HG03135 (cell line): ENCODE measurements at regions not wholly inside any gene's neighbourhood (a gene's known extent, or its start where the extent isn't known, plus 50 kb on each side); places are given as distances from the start of the nearest gene placed in this dataset.

Source experiments
- ATAC-seq: cut with Tn5 transposase; IDR thresholded peaks from one replicate; pipeline ENCODE4 v1.9.1; 2021; ENCODE audit warnings: mild to moderate bottlenecking, moderate library complexity; ENCODE audit not compliant: unreplicated experiment

GRCh38 chr11:45366619-45367190, 80.6 kb upstream of the SYT13 start:
- ATAC-seq = no peak

- no peak for ATAC-seq
Observed at GRCh38 chr11:45365961-45366618, 79.9 kb upstream of the SYT13 start.

- ATAC-seq = no peak
Observed at GRCh38 chr11:45362636-45363035, 76.5 kb upstream of the SYT13 start.

- ATAC-seq = no peak
Observed at GRCh38 chr11:45361551-45361950, 75.4 kb upstream of the SYT13 start.

GRCh38 chr11:45355706-45356041, 69.5 kb upstream of the SYT13 start:
- ATAC-seq = no peak

- peak; percentile 92 for ATAC-seq
Observed at GRCh38 chr11:45354976-45355705, 69.0 kb upstream of the SYT13 start.

GRCh38 chr11:45348729-45349128, 62.6 kb upstream of the SYT13 start:
- ATAC-seq = no peak

- ATAC-seq = no peak
Observed at GRCh38 chr11:45347348-45348082, 61.4 kb upstream of the SYT13 start.

GRCh38 chr11:45345491-45345890, 59.4 kb upstream of the SYT13 start:
- ATAC-seq = no peak

- ATAC-seq = no peak
Observed at GRCh38 chr11:45344028-45344427, 57.9 kb upstream of the SYT13 start.

- ATAC-seq = no peak
Observed at GRCh38 chr11:45343444-45343843, 57.3 kb upstream of the SYT13 start.

- ATAC-seq = no peak
Observed at GRCh38 chr11:45341372-45341771, 55.2 kb upstream of the SYT13 start.

- ATAC-seq = peak; percentile 89
Observed at GRCh38 chr11:45339729-45340519, 53.8 kb upstream of the SYT13 start.

GRCh38 chr11:45337583-45338360, 51.6 kb upstream of the SYT13 start:
- ATAC-seq = no peak

GRCh38 chr11:45336136-45336535, 50.0 kb upstream of the SYT13 start:
- ATAC-seq = no peak
